ENCODE measurements at regions not wholly inside any gene's neighbourhood (a gene's known extent, or its start where the extent isn't known, plus 50 kb on each side); places are given as distances from the start of the nearest gene placed in this dataset.

GRCh38 chr5:163108351-163108750, 329.0 kb upstream of the CCNG1 start:
- TF ChIP-seq TAF1 (IDR thresholded peaks at IDR 0.05; ENCODE audit: borderline replicate concordance, insufficient read depth, low read length) (no peak), SIN3A (IDR thresholded peaks at IDR 0.05; ENCODE audit: borderline replicate concordance, insufficient read depth, low read length) (no peak), REST (IDR thresholded peaks at IDR 0.05; ENCODE audit: insufficient read depth in 1 of 2, low read depth in 2 of 2, low read length in 2 of 2) (no peak), FOXP2 (optimal IDR thresholded peaks at IDR 0.05; ENCODE audit: borderline replicate concordance, extremely low read depth, extremely low read length, insufficient read depth) (no peak), POLR2AphosphoS5 (IDR thresholded peaks at IDR 0.05; ENCODE audit: low read depth, low read length) (no peak)

GRCh38 chr5:163115011-163115410, 322.4 kb upstream of the CCNG1 start:
- TF ChIP-seq TAF1 (IDR thresholded peaks at IDR 0.05; ENCODE audit: borderline replicate concordance, insufficient read depth, low read length) (no peak), REST (IDR thresholded peaks at IDR 0.05; ENCODE audit: insufficient read depth in 1 of 2, low read depth in 2 of 2, low read length in 2 of 2) (no peak), FOXP2 (optimal IDR thresholded peaks at IDR 0.05; ENCODE audit: borderline replicate concordance, extremely low read depth, extremely low read length, insufficient read depth) (no peak), POLR2AphosphoS5 (IDR thresholded peaks at IDR 0.05; ENCODE audit: low read depth, low read length) (no peak), SIN3A (IDR thresholded peaks at IDR 0.05; ENCODE audit: borderline replicate concordance, insufficient read depth, low read length) (no peak)

GRCh38 chr5:163134061-163134460, 303.3 kb upstream of the CCNG1 start:
- TF ChIP-seq FOXP2 (optimal IDR thresholded peaks at IDR 0.05; ENCODE audit: borderline replicate concordance, extremely low read depth, extremely low read length, insufficient read depth) (no peak), POLR2AphosphoS5 (IDR thresholded peaks at IDR 0.05; ENCODE audit: low read depth, low read length) (no peak), REST (IDR thresholded peaks at IDR 0.05; ENCODE audit: insufficient read depth in 1 of 2, low read depth in 2 of 2, low read length in 2 of 2) (no peak), SIN3A (IDR thresholded peaks at IDR 0.05; ENCODE audit: borderline replicate concordance, insufficient read depth, low read length) (no peak), TAF1 (IDR thresholded peaks at IDR 0.05; ENCODE audit: borderline replicate concordance, insufficient read depth, low read length) (no peak)

GRCh38 chr5:163135849-163136248, 301.5 kb upstream of the CCNG1 start:
- TF ChIP-seq TAF1 (IDR thresholded peaks at IDR 0.05; ENCODE audit: borderline replicate concordance, insufficient read depth, low read length), result no peak
- TF ChIP-seq REST (IDR thresholded peaks at IDR 0.05; ENCODE audit: insufficient read depth in 1 of 2, low read depth in 2 of 2, low read length in 2 of 2), result no peak
- no peak for TF ChIP-seq POLR2AphosphoS5 (IDR thresholded peaks at IDR 0.05; ENCODE audit: low read depth, low read length)
- no peak for TF ChIP-seq FOXP2 (optimal IDR thresholded peaks at IDR 0.05; ENCODE audit: borderline replicate concordance, extremely low read depth, extremely low read length, insufficient read depth)
- TF ChIP-seq SIN3A (IDR thresholded peaks at IDR 0.05; ENCODE audit: borderline replicate concordance, insufficient read depth, low read length), result no peak

- no peak for TF ChIP-seq TAF1 (IDR thresholded peaks at IDR 0.05; ENCODE audit: borderline replicate concordance, insufficient read depth, low read length)
- no peak for TF ChIP-seq SIN3A (IDR thresholded peaks at IDR 0.05; ENCODE audit: borderline replicate concordance, insufficient read depth, low read length)
- no peak for TF ChIP-seq POLR2AphosphoS5 (IDR thresholded peaks at IDR 0.05; ENCODE audit: low read depth, low read length)
- no peak for TF ChIP-seq FOXP2 (optimal IDR thresholded peaks at IDR 0.05; ENCODE audit: borderline replicate concordance, extremely low read depth, extremely low read length, insufficient read depth)
These were observed 275.9 kb upstream of the CCNG1 start for GRCh38 chr5:163161512-163161911.
